ENCODE measurements at regions not wholly inside any gene's neighbourhood (a gene's known extent, or its start where the extent isn't known, plus 50 kb on each side); places are given as distances from the start of the nearest gene placed in this dataset.

DNA sequence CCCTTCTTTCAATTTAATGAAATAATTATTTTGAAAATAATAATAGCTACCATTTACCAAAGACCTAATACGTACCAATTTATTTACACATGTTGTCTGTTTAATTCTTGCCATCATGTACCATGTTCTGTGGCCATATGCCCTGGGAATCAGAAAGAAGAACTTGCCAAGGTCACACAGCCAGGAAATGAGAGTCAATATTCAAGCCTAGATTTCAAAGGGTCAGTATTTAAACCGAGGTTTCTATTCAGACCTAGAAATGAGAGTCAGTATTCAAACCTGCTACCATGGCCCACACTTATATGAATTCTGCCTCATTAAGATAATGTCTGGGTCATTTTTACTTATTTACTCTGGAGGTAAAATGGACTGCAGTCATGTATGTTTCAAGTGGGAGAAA lies 103.6 kb upstream of the TBL1XR1 start:
- H3K4me3 ChIP-seq = no peak overlapping the region
- no peak for DNase-seq
- H3K27ac ChIP-seq (replicated peaks) = peak overlapping the region; percentile 63
- H3K4me1 ChIP-seq = peaks cover 12% of the 10 kb centered on the region
- TF ChIP-seq, protein P1, sequence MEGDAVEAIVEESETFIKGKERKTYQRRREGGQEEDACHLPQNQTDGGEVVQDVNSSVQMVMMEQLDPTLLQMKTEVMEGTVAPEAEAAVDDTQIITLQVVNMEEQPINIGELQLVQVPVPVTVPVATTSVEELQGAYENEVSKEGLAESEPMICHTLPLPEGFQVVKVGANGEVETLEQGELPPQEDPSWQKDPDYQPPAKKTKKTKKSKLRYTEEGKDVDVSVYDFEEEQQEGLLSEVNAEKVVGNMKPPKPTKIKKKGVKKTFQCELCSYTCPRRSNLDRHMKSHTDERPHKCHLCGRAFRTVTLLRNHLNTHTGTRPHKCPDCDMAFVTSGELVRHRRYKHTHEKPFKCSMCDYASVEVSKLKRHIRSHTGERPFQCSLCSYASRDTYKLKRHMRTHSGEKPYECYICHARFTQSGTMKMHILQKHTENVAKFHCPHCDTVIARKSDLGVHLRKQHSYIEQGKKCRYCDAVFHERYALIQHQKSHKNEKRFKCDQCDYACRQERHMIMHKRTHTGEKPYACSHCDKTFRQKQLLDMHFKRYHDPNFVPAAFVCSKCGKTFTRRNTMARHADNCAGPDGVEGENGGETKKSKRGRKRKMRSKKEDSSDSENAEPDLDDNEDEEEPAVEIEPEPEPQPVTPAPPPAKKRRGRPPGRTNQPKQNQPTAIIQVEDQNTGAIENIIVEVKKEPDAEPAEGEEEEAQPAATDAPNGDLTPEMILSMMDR (IDR thresholded peaks at IDR 0.05; ENCODE audit: borderline replicate concordance) = no peak
- intact Hi-C loops (cut with micrococcal nuclease) = no loop called here
- no peaks in the 10 kb centered on the region for H3K9me3 ChIP-seq (replicated peaks)
- H3K27me3 ChIP-seq (ENCODE audit: low read depth) = no peaks in the 10 kb centered on the region
- H3K36me3 ChIP-seq = no peaks in the 10 kb centered on the region

DNA sequence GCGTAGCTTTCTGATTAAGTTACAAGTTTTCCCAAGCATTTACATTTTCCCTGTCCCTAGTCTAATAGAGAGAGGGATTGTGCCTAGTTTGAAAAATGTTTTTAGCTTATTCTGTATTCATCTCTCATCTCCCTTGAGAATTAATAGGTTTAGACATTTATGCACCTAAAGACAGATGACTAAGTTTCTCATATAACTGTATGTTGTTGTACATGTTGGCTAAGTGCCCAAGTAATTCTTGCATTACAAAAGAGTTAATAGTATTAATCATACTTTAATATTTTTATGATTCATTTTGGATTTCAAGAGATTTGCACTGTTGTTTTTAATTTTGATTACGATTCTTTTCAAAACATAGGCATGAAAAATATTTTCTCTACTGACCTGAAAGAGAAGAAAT lies 109.0 kb upstream of the TBL1XR1 start:
- intact Hi-C loops (cut with micrococcal nuclease) = no loop called here

DNA sequence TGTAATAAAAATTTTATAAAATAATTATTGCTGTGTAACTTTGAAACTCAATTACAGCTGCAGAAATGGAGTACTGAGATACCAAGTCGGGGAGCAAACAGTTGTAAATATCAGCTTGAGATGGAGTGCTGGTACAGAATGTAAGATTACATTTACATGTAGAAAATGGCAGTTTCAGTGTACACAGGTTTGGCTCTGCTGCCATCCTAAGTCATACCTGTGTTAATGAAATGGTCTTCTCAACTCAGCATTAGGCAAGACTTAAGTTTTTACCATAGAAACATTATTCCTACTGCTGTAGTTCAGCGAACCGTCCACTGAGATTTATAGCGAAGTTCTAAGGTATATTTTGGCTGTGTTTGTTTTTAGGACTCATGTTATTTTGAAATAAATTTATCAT lies 110.1 kb upstream of the TBL1XR1 start:
- Histone ChIP-seq H3K4me1 (no peaks in the 10 kb centered on the region), H3K4me3 (no peak overlapping the region), H3K27me3 (ENCODE audit: low read depth) (no peaks in the 10 kb centered on the region), H3K9me3 (replicated peaks) (peaks cover 24% of the 10 kb centered on the region), H3K27ac (replicated peaks) (no peak overlapping the region), H3K36me3 (no peaks in the 10 kb centered on the region)
- TF ChIP-seq, protein P1 (IDR thresholded peaks at IDR 0.05; ENCODE audit: borderline replicate concordance) = no peak
- no peak for DNase-seq
- intact Hi-C loops (cut with micrococcal nuclease) = no loop called here

More for the DNA sequence above, 109.0 kb upstream of the TBL1XR1 start:
- no peaks in the 10 kb centered on the region for H3K27me3 ChIP-seq (ENCODE audit: low read depth)
- H3K36me3 ChIP-seq = no peaks in the 10 kb centered on the region
- TF ChIP-seq, protein P1 (IDR thresholded peaks at IDR 0.05; ENCODE audit: borderline replicate concordance) = no peak
- no peak overlapping the region for H3K4me3 ChIP-seq
- DNase-seq = no peak
- peaks cover 23% of the 10 kb centered on the region for H3K9me3 ChIP-seq (replicated peaks)
- H3K4me1 ChIP-seq = no peaks in the 10 kb centered on the region
- H3K27ac ChIP-seq (replicated peaks) = no peak overlapping the region

DNA sequence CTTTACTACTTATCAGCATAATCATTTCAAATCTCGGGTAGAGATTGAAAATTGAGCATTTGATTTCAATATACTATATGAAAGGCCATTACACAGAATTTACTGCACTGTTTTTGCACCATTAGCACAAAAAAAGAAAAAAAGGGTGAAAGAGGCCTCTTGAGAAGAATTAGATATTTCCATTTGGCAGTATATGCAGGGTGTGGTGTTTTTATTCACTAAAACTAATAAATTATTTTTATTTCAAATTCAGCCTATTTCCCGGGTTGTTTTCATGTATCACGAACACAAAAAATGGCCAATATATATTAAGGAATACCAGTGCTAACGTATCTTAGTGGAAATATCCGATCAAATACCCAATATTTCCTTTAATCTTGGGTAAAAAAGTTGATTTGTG lies 110.5 kb upstream of the TBL1XR1 start:
- Histone ChIP-seq H3K36me3 (no peaks in the 10 kb centered on the region), H3K4me1 (no peaks in the 10 kb centered on the region), H3K4me3 (no peak overlapping the region), H3K9me3 (replicated peaks) (peaks cover 24% of the 10 kb centered on the region), H3K27me3 (ENCODE audit: low read depth) (no peaks in the 10 kb centered on the region), H3K27ac (replicated peaks) (no peak overlapping the region)
- intact Hi-C loops (cut with micrococcal nuclease) = no loop called here
- TF ChIP-seq, protein P1 (IDR thresholded peaks at IDR 0.05; ENCODE audit: borderline replicate concordance) = no peak
- no peak for DNase-seq

DNA sequence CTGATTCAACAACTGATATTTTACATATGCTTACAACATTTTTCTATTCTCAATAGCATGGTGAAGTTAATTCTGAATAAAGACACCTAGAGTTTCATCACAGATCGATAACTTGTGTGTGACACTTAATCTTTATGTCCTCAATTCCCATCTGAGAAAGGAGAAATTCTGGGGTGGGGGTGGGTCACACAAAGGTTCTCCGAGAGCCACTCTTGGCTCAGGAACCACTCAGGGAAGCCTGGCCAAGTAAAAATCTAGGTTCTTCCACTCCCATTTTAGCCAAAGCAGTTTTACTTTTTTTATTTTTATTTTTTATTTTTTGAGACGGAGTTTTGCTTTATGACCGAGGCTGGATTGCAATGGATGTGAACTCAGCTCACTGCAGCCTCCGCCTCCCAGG lies 111.0 kb upstream of the TBL1XR1 start:
- Histone ChIP-seq H3K4me1 (no peaks in the 10 kb centered on the region), H3K36me3 (no peaks in the 10 kb centered on the region), H3K27me3 (ENCODE audit: low read depth) (no peaks in the 10 kb centered on the region), H3K4me3 (no peak overlapping the region), H3K9me3 (replicated peaks) (peaks cover 24% of the 10 kb centered on the region), H3K27ac (replicated peaks) (no peak overlapping the region)
- intact Hi-C loops (cut with micrococcal nuclease) = no loop called here
- TF ChIP-seq, protein P1 (IDR thresholded peaks at IDR 0.05; ENCODE audit: borderline replicate concordance) = no peak
- DNase-seq = no peak

DNA sequence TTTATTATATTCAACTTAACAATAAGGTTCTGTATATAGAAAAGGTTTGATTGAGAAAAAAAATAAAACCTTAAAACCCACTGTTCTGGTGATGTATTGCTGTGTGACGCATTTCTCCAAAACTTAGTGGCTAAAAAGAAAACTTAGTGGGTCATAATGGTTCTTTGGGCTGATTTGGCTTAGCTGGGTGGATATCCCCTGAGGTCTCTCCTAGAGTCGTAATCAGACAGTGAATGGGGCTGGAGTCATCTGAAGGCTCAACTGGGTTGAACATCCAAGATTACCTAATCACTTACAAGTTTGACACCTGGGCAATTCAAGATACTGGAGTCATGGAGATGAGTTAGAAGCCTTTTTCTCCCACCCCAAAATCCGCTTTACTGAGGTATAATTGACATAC lies 111.6 kb upstream of the TBL1XR1 start:
- H3K27ac ChIP-seq (replicated peaks) = no peak overlapping the region
- H3K9me3 ChIP-seq (replicated peaks) = peaks cover 24% of the 10 kb centered on the region
- H3K27me3 ChIP-seq (ENCODE audit: low read depth) = no peaks in the 10 kb centered on the region
- intact Hi-C loops (cut with micrococcal nuclease) = no loop called here
- H3K36me3 ChIP-seq = no peaks in the 10 kb centered on the region
- no peaks in the 10 kb centered on the region for H3K4me1 ChIP-seq
- TF ChIP-seq, protein P1 (IDR thresholded peaks at IDR 0.05; ENCODE audit: borderline replicate concordance) = no peak
- no peak overlapping the region for H3K4me3 ChIP-seq
- DNase-seq = no peak

All from left ventricle myocardium inferior (tissue), 1 donor.